ENCODE measurements at regions not wholly inside any gene's neighbourhood (a gene's known extent, or its start where the extent isn't known, plus 50 kb on each side); places are given as distances from the start of the nearest gene placed in this dataset.

DNA sequence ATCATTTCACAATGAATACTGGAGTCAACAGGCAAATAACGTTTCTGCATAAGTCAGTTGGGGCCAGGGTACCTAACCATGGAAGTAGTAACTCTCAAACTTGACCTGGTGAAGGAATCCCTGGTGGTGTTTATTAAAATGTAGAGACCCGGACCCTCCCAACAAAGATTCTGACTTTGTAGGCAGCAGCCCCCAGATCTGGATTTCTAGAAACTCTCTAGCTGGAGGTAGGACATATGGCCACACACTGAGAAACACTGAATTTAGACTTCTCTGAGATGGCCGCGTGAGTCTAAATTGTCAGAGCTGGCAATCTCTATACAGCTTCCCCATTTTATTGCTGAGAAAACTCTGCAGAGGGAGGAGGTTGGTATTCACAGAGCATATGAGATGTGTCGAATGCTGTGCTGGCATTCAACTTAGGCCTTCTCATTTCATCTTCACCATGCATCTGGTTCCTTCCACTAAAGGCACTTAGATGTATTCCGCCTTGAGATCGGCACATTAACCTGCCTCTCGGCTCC lies 278.1 kb downstream of the CYRIA start:
- TF ChIP-seq ZNF274 (IDR thresholded peaks at IDR 0.05; ENCODE audit: low read depth, low read length) (no peak), YY1 (IDR thresholded peaks at IDR 0.05; ENCODE audit: insufficient read depth, insufficient read length) (no peak), SUZ12 (IDR thresholded peaks at IDR 0.05; ENCODE audit: extremely low read depth, insufficient read depth, insufficient read length) (no peak)
